NCI-H128 (cell line): ENCODE measurements at regions not wholly inside any gene's neighbourhood (a gene's known extent, or its start where the extent isn't known, plus 50 kb on each side); places are given as distances from the start of the nearest gene placed in this dataset.

Source experiments
- DNase-seq: peaks from one replicate; lab custom pipeline; 2025; ENCODE audit not compliant: unreplicated experiment; lab: John Stamatoyannopoulos, UW

DNA sequence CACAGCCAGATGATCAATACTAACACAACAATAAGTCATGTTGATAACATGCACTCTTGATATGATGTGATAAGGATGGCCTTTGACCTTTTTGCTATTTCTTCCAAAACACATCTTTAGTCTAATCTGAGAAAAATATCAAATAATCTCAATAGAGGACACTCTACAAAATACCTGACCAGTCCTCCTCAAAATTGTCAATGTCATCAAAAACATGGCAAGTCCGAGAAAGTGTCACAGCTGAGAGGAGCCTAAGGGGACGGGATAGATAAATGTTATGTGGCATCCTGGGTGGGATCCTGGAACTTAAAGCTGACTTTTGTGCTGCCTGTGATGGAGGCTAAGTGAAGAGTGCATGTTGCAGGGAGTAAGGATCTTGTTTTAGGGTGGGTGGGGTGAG is 699.6 kb upstream of the ADAMTS16 start:
- no peak for DNase-seq

GRCh38 chr5:4442221-4442620 is 697.9 kb upstream of the ADAMTS16 start:
- no peak for DNase-seq

DNA sequence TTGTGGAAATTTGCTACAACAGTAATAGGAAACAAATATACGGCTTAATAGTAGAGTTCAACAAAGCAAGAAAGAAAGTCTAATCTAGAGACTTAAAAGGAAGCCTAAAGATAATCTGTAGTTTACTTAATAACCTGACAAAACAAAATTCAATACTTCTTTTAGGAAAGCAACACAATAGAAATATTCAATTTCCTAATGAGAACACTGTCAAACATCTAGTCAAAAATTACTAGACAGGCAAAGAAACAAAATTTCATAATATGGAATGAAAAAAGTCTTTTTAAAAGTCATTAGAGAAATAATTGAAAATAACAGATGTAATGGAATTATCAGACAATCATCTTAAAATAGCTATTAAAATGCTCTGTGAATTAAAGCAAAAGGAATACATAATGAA is 692.5 kb upstream of the ADAMTS16 start:
- DNase-seq = no peak

DNA sequence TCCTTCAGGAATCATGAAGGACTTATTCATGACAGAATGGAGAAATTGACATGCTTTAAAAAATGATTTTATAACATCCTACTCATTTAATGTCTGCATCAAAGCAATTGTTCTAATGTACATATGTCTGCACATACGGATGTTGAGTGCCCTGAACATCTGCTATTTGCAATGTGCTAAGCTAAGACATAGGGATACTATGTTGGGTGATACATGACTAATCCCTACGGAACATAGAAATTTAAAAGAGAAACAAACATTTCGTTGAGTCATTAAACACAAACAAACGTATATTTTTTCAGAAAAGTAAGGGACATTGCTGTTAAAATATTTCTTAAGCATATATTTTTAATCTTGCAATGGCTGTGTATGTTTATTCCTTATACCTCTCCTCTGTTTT is 686.5 kb upstream of the ADAMTS16 start:
- DNase-seq = no peak

- DNase-seq = no peak
These were observed 660.7 kb upstream of the ADAMTS16 start for GRCh38 chr5:4479426-4479825.

DNA sequence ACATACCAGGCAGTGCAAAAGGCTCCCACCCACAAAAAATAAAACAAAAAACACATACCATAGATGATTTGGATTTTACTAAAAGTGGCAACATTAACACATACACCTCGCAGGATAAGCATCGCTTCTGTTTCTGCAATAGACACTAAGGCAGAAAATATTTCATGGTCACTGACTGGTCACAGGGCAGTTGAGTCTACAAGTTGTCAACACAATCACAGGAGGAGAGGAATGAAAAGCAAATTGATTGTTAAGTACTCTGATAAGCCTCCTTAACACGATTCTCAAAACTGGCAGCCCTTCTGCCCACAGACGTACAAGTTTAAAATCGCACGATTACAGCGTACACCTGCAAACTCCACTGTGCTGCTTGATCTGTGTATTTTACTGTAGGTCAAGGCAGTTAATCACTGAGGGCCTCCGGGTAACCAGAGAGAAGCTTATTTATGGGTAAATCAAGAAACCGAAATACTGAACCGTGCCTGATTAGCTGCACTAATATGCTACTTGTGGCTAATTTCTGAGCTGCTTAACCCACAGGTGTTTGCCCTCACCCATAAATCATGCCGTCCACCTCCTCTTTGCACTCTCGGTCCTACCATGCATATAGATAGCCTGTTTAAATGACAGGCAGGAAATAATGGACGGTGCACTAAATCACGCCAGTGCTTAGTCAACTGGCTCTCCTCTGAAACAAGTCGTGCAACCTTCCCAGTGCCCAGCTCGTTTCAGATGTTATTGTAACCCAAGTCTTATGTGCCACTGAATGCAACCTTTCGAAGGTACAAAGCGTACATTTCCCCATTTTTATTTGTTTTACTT is 659.4 kb upstream of the ADAMTS16 start:
- DNase-seq = peak; percentile 80

GRCh38 chr5:4487581-4487980 is 652.5 kb upstream of the ADAMTS16 start:
- DNase-seq = no peak

DNA sequence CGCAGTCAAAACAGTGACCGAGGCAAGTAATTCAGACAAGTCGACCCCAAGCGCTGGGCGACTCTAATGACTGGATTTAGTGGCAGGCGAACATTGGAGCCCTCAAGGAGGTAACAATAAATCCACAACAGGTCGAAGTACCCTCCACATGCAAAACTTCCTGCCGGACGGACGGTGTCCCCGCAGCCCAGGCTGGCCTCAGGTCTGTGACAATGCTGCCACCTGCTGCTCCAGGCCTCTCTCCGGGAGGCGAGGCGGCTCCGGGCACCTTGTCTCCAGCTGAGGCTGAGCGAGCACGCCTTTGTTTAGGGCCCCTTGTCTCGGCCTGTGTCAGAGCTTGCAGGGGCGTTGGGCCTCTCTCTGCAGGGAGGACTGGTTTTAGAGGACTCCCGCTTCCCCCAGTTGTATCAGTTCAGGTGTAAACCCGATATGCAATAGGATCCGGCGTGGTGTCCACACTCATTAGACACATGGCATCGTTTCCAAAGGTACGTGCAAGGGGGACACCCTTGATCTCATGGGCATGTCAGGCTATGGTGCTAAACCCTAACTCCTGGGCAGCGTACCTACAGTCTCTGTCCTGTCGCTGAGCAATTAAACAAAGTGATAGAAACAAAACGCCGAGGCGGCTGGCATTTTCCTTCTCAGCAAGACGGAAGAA is 628.0 kb upstream of the ADAMTS16 start:
- no peak for DNase-seq

DNA sequence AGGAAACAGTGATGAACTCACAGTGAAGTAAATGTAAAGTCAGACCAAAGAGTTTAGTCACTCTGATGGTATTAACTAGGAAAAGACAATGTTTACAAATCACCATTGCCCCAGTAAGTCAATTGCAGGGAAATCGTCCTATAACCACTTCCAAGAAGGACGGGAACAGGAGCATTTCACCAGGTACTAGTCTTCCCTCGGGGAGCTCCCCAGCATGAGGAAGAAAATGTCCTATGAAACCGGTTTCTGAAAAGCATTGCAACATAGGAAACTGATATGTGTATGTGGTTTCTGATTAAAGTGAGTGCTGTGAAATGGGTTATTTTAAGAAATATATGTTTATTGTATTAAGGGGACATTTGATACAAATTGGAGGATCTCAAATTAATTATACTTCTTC is 626.7 kb upstream of the ADAMTS16 start:
- DNase-seq = no peak

- peak; percentile 71 for DNase-seq
These were observed 626.0 kb upstream of the ADAMTS16 start for GRCh38 chr5:4514067-4514648.

DNA sequence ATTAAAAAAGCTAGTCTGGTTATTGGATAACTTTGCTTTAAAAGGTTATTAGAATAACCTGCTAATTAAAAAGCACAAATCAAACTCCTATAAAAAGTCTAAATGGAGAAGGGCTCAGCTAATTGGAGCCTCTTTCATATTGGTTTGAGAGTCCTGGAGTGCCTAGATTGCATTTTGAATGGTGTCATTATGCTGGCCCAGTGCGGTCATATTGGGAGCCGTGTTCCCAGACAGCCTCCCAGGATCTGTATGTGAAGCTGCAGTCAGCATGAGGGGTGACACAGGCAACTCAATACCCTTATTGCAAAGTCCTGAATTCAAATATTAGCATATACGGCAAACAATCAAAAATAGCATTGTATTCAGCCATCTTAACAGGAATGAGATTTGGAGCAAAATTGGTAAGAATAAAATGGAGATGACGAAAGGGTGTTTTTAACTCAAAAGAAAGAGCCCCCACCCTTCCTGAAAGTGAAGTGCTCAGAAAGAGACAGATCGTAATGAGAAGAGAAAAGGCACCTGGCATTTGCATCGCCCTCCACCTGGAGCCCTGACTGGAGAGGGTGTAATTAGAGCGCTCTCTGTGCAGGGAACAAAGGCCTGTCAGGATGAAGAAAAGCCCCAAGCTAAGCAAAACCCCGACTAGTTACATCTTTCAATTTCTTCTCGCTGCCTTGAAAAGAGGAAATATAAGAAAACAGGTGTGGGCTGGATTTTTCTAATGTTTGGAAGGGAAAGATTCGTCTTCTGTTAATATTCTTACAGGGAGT is 621.0 kb upstream of the ADAMTS16 start:
- peak; percentile 57 for DNase-seq

GRCh38 chr5:4520559-4520958 is 619.6 kb upstream of the ADAMTS16 start:
- DNase-seq = no peak

GRCh38 chr5:4523038-4523437 is 617.1 kb upstream of the ADAMTS16 start:
- no peak for DNase-seq

GRCh38 chr5:4531756-4532704 is 608.1 kb upstream of the ADAMTS16 start:
- no peak for DNase-seq

- no peak for DNase-seq
These were observed 607.4 kb upstream of the ADAMTS16 start for GRCh38 chr5:4532705-4533080.

DNA sequence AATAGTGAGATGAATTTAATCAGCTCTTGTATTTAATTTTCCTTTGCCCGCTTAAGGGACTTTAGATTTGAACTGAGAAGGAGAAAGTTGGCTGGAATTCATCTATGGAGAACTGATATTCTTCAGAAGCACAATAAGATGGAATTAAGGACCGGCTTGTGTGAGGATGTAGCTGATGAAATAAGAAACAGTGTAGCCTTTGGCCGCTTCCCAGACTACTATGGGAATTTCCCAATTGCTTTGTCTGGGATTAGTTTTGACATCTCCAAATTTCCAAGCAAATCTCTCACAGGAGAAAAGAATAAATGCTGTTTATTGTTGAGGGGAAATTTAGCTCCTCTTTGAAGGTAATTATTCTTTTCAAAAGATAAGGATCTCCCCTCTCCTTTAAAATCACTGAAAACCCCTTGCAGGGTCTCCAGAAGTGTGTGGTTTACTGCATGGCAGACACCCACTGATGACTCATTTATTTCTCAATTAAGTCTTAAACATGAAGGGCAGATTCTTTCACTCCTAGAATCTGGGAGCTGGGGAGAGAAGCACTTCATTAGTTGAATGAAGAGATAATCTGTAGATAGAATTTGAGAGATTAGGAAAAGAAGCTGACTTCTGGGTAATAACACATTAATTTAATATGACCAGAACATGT is 606.5 kb upstream of the ADAMTS16 start:
- no peak for DNase-seq

DNA sequence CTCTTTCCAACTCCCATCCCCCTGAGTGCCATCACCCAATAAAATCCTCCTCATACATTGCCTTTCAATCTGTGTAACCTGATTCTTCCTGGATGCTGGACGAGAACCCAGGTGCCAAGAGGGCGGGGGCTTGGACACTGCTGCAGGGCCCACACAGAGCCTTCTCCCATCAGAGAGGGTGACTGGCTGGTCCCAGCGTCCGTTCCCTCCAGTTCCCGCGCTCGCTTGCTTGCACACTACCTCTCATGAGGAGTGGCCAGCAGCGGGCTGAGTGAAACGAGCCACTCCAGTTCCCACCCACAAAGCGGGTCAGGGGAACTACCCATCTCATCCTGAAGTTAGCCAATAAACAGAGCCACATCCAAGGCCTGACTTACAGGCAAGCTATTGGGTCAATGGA is 602.6 kb upstream of the ADAMTS16 start:
- DNase-seq = no peak

DNA sequence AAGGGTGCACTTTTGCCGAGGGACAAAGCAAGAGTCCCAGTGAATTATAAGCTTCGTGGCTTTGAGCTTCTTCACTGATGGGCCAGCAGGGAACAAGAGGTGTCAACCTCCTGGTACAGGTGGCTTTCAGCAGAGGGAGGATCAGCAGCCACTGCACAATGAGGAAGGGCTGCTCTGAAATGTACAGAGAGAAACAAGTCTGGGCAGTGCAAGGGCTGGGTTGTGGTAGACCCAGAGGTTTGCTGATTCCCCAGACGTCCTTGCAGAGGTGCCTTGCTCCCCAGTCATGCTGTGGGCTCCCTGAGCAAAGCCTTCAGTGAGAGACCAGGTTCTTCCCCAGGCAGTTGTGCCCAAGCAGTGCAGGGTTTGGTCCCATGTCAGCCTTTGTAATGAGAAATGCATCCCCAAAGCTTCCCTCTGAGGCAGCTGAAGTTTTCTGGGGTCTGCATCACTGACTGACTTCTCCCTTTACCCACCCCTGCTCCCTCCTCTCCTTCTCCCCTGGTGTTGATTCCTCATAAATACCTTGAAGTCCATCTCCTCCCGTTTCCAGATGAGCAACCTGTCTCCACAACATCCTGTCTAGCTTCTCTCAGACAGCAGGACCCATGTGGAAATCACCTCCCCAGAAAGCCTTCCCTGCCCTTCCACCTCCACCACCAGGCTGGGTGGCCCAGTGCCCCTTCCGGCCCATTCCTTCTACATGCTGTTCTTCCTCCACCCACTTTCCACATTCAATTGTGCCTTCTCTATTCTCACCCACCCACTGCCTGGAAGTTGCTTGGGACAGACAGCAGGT is 599.6 kb upstream of the ADAMTS16 start:
- no peak for DNase-seq

GRCh38 chr5:4541334-4541733 is 598.8 kb upstream of the ADAMTS16 start:
- no peak for DNase-seq
